ENCODE measurements at regions not wholly inside any gene's neighbourhood (a gene's known extent, or its start where the extent isn't known, plus 50 kb on each side); places are given as distances from the start of the nearest gene placed in this dataset.
"Not testable (repeated sequence)": the region's sequence is repeated elsewhere in the genome, so short reads cannot be mapped to it uniquely, and the experiment has no call there.

DNA sequence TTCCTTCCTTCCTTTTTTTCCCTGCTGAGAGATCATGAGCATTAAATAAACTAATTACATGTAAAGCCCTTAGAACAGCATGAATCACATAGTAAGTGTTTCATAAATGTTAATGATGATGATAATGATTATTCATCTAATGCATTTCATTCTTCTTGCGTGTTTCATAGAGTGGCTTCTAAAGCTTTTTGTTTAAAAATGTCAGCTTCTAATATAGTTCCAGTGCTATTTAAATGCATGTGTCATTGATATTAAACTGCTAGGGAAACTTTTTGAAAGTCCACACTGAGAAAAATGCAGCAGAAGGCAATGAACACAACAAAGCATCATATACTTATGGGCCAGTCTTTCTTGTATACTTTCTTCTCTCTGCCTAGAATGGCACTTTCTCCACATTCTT is 894.8 kb downstream of the REEP3 start:
- no peak overlapping the region for H3K4me3 ChIP-seq (ENCODE audit: low read depth, low read length)
- DNase-seq (ENCODE audit: low read depth): no peak
- H3K36me3 ChIP-seq (ENCODE audit: control insufficient read depth, insufficient read depth, low read length): no peaks in the 10 kb centered on the region
- TF ChIP-seq CTCF (IDR thresholded peaks at IDR 0.05; ENCODE audit: insufficient read depth, low read length, poor library complexity, severe bottlenecking): no peak
- no peaks in the 10 kb centered on the region for H3K27me3 ChIP-seq (ENCODE audit: control insufficient read depth, insufficient read depth, low read length)

GRCh38 chr10:64419461-64419860 is 898.3 kb downstream of the REEP3 start:
- no peaks in the 10 kb centered on the region for H3K27me3 ChIP-seq (ENCODE audit: control insufficient read depth, insufficient read depth, low read length)
- no peak for TF ChIP-seq CTCF (IDR thresholded peaks at IDR 0.05; ENCODE audit: insufficient read depth, low read length, poor library complexity, severe bottlenecking)
- no peak overlapping the region for H3K4me3 ChIP-seq (ENCODE audit: low read depth, low read length)
- no peak for DNase-seq (ENCODE audit: low read depth)
- no peaks in the 10 kb centered on the region for H3K36me3 ChIP-seq (ENCODE audit: control insufficient read depth, insufficient read depth, low read length)

DNA sequence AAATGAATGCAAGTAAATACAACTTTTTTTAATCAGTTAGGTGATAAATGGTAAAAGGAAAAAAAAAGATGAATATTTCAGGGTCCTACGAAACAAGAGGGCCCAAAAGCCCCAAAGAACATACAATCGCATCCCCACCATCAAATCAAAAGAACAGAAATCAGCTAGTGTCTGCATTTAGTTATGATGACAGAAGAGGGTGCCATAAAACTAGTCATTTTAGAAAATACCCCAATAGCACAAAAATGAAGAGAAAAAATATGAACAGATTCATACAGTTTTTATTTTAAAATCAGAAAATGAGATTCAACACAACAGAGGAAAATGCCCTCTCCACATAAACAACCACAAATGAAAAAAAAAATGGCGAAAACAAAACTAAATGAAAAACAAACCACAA is 905.5 kb downstream of the REEP3 start:
- Histone ChIP-seq H3K27me3 (ENCODE audit: control insufficient read depth, insufficient read depth, low read length) (no peaks in the 10 kb centered on the region), H3K36me3 (ENCODE audit: control insufficient read depth, insufficient read depth, low read length) (no peaks in the 10 kb centered on the region), H3K4me3 (ENCODE audit: low read depth, low read length) (no peak overlapping the region)
- DNase-seq (ENCODE audit: low read depth): no peak
- no peak for TF ChIP-seq CTCF (IDR thresholded peaks at IDR 0.05; ENCODE audit: insufficient read depth, low read length, poor library complexity, severe bottlenecking)

DNA sequence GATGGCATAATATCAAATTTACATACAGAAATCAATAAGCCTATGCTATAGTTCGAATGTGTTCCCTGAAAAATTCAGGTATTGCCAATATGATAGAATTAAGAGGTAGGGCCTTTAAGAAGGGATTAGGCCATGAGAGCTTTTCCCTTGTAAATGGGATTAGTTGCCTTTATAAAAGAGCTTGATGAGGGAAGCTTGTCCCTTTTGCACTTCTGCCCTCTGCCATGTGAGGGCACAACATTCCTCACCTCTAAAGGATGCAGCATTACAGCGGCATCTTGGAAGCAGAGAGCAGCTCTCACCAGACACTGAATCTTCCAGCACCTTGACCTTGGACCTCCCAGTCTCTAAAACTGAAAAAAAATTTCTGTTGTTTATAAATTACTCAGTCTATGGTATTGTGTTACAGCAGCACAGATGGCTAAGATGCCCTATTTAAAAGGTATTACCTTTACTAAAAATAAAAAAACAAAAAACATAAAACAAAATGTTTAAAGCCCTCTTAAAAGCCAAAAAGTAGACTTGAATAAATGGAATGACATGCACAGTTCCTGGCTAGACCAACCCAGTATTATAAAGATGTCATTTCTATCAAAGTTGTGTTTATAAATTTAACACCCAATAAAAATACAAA is 909.6 kb downstream of the REEP3 start:
- DNase-seq (ENCODE audit: low read depth): peak; percentile 1
- H3K4me3 ChIP-seq (ENCODE audit: low read depth, low read length): no peak overlapping the region
- no peaks in the 10 kb centered on the region for H3K27me3 ChIP-seq (ENCODE audit: control insufficient read depth, insufficient read depth, low read length)
- no peaks in the 10 kb centered on the region for H3K36me3 ChIP-seq (ENCODE audit: control insufficient read depth, insufficient read depth, low read length)
- TF ChIP-seq CTCF (IDR thresholded peaks at IDR 0.05; ENCODE audit: insufficient read depth, low read length, poor library complexity, severe bottlenecking): peak; percentile 54

DNA sequence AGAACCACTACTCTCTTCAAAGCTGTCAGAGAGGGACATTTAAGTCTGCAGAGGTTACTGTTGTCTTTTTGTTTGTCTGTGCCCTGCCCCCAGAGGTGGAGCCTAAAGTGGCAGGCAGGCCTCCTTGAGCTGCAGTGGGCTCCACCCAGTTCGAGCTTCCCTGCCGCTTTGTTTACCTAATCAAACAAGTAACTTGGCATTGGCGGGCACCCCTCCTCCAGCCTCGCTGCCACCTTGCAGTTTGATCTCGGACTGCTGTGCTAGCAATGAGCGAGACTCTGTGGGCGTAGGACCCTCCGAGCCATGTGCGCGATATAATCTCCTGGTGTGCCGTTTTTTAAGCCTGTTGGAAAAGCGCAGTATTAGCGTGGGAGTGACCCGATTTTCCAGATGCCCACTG is 920.7 kb downstream of the REEP3 start:
- not testable (repeated sequence) for H3K4me3 ChIP-seq (ENCODE audit: low read depth, low read length); H3K36me3 ChIP-seq (ENCODE audit: control insufficient read depth, insufficient read depth, low read length); H3K27me3 ChIP-seq (ENCODE audit: control insufficient read depth, insufficient read depth, low read length); DNase-seq (ENCODE audit: low read depth)

- TF ChIP-seq CTCF (IDR thresholded peaks at IDR 0.05; ENCODE audit: insufficient read depth, low read length, poor library complexity, severe bottlenecking): no peak
- H3K36me3 ChIP-seq (ENCODE audit: control insufficient read depth, insufficient read depth, low read length): no peaks in the 10 kb centered on the region
- H3K27me3 ChIP-seq (ENCODE audit: control insufficient read depth, insufficient read depth, low read length): no peaks in the 10 kb centered on the region
- no peak overlapping the region for H3K4me3 ChIP-seq (ENCODE audit: low read depth, low read length)
- no peak for DNase-seq (ENCODE audit: low read depth)
These were observed 923.0 kb downstream of the REEP3 start for GRCh38 chr10:64444163-64444562.

All from kidney epithelial cell (primary cell).